Neural cell (in vitro differentiated cells): ENCODE measurements at regions not wholly inside any gene's neighbourhood (a gene's known extent, or its start where the extent isn't known, plus 50 kb on each side); places are given as distances from the start of the nearest gene placed in this dataset.

Source experiments
- H2AFZ ChIP-seq: fragments of 200-600, 300-800 bp; sonication (generic), shearing (Covaris generic); 2 replicates; pipeline ENCODE4 v1.6.0; 2014; ENCODE audit warnings: low read depth, mild to moderate bottlenecking, antibody characterized with exemption, low read length, moderate library complexity
- H3F3A ChIP-seq: fragments of 200-600 bp; shearing (Covaris generic); 2 replicates; pipeline ENCODE4 v1.6.1; 2016; ENCODE audit warnings: mild to moderate bottlenecking, moderate library complexity, mixed read lengths, antibody characterized with exemption, low read length; ENCODE audit not compliant: insufficient read depth, poor library complexity, severe bottlenecking
- H3K27ac ChIP-seq: fragments of 200-600, 300-800 bp; sonication (generic), shearing (Covaris generic); 2 replicates; pipeline ENCODE4 v1.5.1; 2014; ENCODE audit warnings: mild to moderate bottlenecking, low read length, moderate library complexity
- H3K27me3 ChIP-seq: fragments of 300-800, 200-600 bp; sonication (generic), shearing (Covaris generic); 2 replicates; pipeline ENCODE4 v1.6.0; 2014; ENCODE audit warnings: mild to moderate bottlenecking, low read depth, low read length, moderate library complexity; ENCODE audit not compliant: insufficient read depth
- H3K36me3 ChIP-seq: fragments of 300-800, 200-600 bp; sonication (generic), shearing (Covaris generic); 2 replicates; pipeline ENCODE4 v1.5.1; 2014; ENCODE audit warnings: mild to moderate bottlenecking, antibody characterized with exemption, low read length, moderate library complexity; ENCODE audit not compliant: insufficient read depth
- H3K4me2 ChIP-seq: fragments of 300-800, 200-600 bp; sonication (generic), shearing (Covaris generic); 2 replicates; pipeline ENCODE4 v1.6.0; 2014; ENCODE audit warnings: mild to moderate bottlenecking, low read length
- H3K4me3 ChIP-seq: fragments of 300-800, 200-600 bp; sonication (generic), shearing (Covaris generic); 2 replicates; pipeline ENCODE4 v1.5.1; 2014; ENCODE audit warnings: mild to moderate bottlenecking, low read length, moderate library complexity
- H3K79me2 ChIP-seq: fragments of 200-600 bp; shearing (Covaris generic); replicated peaks from 2 replicates; pipeline ENCODE4 v1.6.0; 2014; ENCODE audit warnings: mild to moderate bottlenecking, low read length, moderate library complexity; ENCODE audit not compliant: insufficient read depth
- H3K9ac ChIP-seq: fragments of 300-800, 200-600 bp; sonication (generic), shearing (Covaris generic); 2 replicates; pipeline ENCODE4 v1.6.1; 2016; ENCODE audit warnings: mild to moderate bottlenecking, low read length, mixed read lengths
- H3K9me2 ChIP-seq: fragments of 200-600 bp; shearing (Covaris generic); 2 replicates; pipeline ENCODE4 v1.6.1; 2016; ENCODE audit warnings: mild to moderate bottlenecking, low read length, mixed read lengths; ENCODE audit not compliant: insufficient read depth
- H3K9me3 ChIP-seq: fragments of 200-600, 300-800 bp; sonication (generic), shearing (Covaris generic); 2 replicates; pipeline ENCODE4 v1.6.1; 2016; ENCODE audit warnings: mild to moderate bottlenecking, mixed run types, low read length, moderate library complexity, mixed read lengths
- H4K20me1 ChIP-seq: fragments of 200-600 bp; shearing (Covaris generic); 2 replicates; pipeline ENCODE4 v1.6.1; 2016; ENCODE audit warnings: mild to moderate bottlenecking, mixed run types; ENCODE audit not compliant: insufficient read depth
- CTCF ChIP-seq: fragments of 450-650 bp; IDR thresholded peaks from 2 replicates; pipeline ENCODE4 v1.5.1; 2014; ENCODE audit warnings: antibody characterized with exemption, mild to moderate bottlenecking, moderate library complexity; ENCODE audit not compliant: poor library complexity, severe bottlenecking
- EP300 ChIP-seq: fragments of 450-650 bp; conservative IDR thresholded peaks from 2 replicates; pipeline ENCODE4 v1.6.1; 2014; ENCODE audit warnings: antibody characterized with exemption, mild to moderate bottlenecking, moderate library complexity; ENCODE audit not compliant: poor library complexity, severe bottlenecking
- EZH2 ChIP-seq: fragments of 200-600, 300-800 bp; shearing (Covaris generic), sonication (generic); IDR thresholded peaks from 2 replicates; pipeline ENCODE4 v1.6.1; 2014; ENCODE audit warnings: antibody characterized with exemption, low read length, borderline replicate concordance, mild to moderate bottlenecking; ENCODE audit not compliant: insufficient read depth, poor library complexity, severe bottlenecking
- MXI1 ChIP-seq: fragments of 450-650 bp; conservative IDR thresholded peaks from 2 replicates; pipeline ENCODE4 v1.6.1; 2014; ENCODE audit warnings: antibody characterized with exemption, mild to moderate bottlenecking; ENCODE audit not compliant: poor library complexity, severe bottlenecking
- POLR2AphosphoS5 ChIP-seq: IDR thresholded peaks from 2 replicates; pipeline ENCODE4 v1.6.1; 2012
- RAD21 ChIP-seq: fragments of 450-650 bp; conservative IDR thresholded peaks from 2 replicates; pipeline ENCODE4 v1.6.1; 2014; ENCODE audit warnings: antibody characterized with exemption, mild to moderate bottlenecking, moderate library complexity
- REST ChIP-seq: IDR thresholded peaks from 2 replicates; pipeline ENCODE4 v1.6.1; 2012; ENCODE audit warnings: borderline replicate concordance
- SMC3 ChIP-seq: fragments of 450-650 bp; conservative IDR thresholded peaks from 2 replicates; pipeline ENCODE4 v1.6.1; 2014; ENCODE audit warnings: antibody characterized with exemption, mild to moderate bottlenecking, moderate library complexity; ENCODE audit not compliant: poor library complexity
- TAF1 ChIP-seq: IDR thresholded peaks from 2 replicates; pipeline ENCODE4 v1.6.1; 2012; ENCODE audit warnings: low read depth

DNA sequence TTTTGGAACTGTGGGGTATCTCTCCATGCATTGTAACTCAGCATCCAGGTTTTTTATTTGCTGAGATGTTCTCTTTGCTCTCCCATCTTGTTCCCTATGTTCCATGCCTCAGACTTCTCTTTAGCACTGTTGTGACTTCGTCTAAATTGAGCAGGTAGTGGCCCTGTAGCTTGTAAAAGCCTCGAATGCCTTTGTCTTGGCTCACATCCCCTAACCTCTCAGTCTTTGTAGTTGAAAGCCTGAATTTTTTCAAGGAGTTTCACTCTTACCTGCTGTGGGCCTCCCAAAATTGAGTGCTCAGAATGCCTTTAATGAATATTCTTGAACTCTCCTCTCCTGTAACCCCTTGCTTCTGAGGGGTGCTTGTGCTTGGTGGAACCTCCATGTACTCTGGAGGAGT is 1137.3 kb downstream of the REEP3 start:
- no peaks in the 10 kb centered on the region for H3K36me3 ChIP-seq
- H3K4me2 ChIP-seq: no peak overlapping the region
- no peaks in the 10 kb centered on the region for H3K9me3 ChIP-seq
- TF ChIP-seq MXI1: no peak
- TF ChIP-seq SMC3: no peak
- TF ChIP-seq EP300: no peak
- TF ChIP-seq EZH2: no peak
- no peak for TF ChIP-seq RAD21
- TF ChIP-seq REST: no peak
- TF ChIP-seq TAF1: no peak
- TF ChIP-seq CTCF: no peak
- no peak for TF ChIP-seq POLR2AphosphoS5
- H4K20me1 ChIP-seq: no peaks in the 10 kb centered on the region
- no peak overlapping the region for H3K4me3 ChIP-seq
- no peaks in the 10 kb centered on the region for H3K9me2 ChIP-seq
- H3K27ac ChIP-seq: no peak overlapping the region
- no peak overlapping the region for H2AFZ ChIP-seq
- no peaks in the 10 kb centered on the region for H3F3A ChIP-seq
- H3K9ac ChIP-seq: no peak overlapping the region
- H3K27me3 ChIP-seq: no peaks in the 10 kb centered on the region
- no peaks in the 10 kb centered on the region for H3K79me2 ChIP-seq

- Histone ChIP-seq H3K36me3 (no peaks in the 10 kb centered on the region), H3K4me3 (no peak overlapping the region), H3K9me3 (no peaks in the 10 kb centered on the region), H2AFZ (no peak overlapping the region), H3K27me3 (no peaks in the 10 kb centered on the region), H3K9ac (no peak overlapping the region), H3K9me2 (no peaks in the 10 kb centered on the region), H3K27ac (no peak overlapping the region), H4K20me1 (no peaks in the 10 kb centered on the region), H3K79me2 (no peaks in the 10 kb centered on the region), H3F3A (no peaks in the 10 kb centered on the region), H3K4me2 (no peak overlapping the region)
- TF ChIP-seq RAD21 (no peak), TAF1 (no peak), SMC3 (no peak), EP300 (no peak), EZH2 (no peak), POLR2AphosphoS5 (no peak), REST (no peak), MXI1 (no peak), CTCF (no peak)
These were observed 1138.1 kb downstream of the REEP3 start for GRCh38 chr10:64659311-64659710.
